KMS-11 (cell line): ENCODE measurements at regions not wholly inside any gene's neighbourhood (a gene's known extent, or its start where the extent isn't known, plus 50 kb on each side); places are given as distances from the start of the nearest gene placed in this dataset.

Source experiments
- H2AFZ ChIP-seq: fragments of 200-600 bp; sonication (generic); 2 replicates; pipeline ENCODE4 v1.6.1; 2016; ENCODE audit warnings: antibody characterized with exemption, mixed run types, low read depth
- H3K27ac ChIP-seq: fragments of 200-600 bp; sonication (generic); 2 replicates; pipeline ENCODE4 v1.6.1; 2016; ENCODE audit warnings: mild to moderate bottlenecking, mixed run types
- H3K27me3 ChIP-seq: fragments of 200-600 bp; sonication (generic); 2 replicates; pipeline ENCODE4 v1.6.1; 2017; ENCODE audit warnings: mild to moderate bottlenecking, low read depth, mixed run types, moderate library complexity; ENCODE audit not compliant: insufficient read depth
- H3K36me3 ChIP-seq: fragments of 200-600 bp; sonication (generic); 2 replicates; pipeline ENCODE4 v1.6.1; 2017; ENCODE audit warnings: mild to moderate bottlenecking, mixed run types; ENCODE audit not compliant: insufficient read depth
- H3K4me1 ChIP-seq: fragments of 200-600 bp; sonication (generic); 2 replicates; pipeline ENCODE4 v1.6.1; 2016; ENCODE audit warnings: mild to moderate bottlenecking, low read depth, mixed run types; ENCODE audit not compliant: poor library complexity, severe bottlenecking
- H3K4me2 ChIP-seq: fragments of 200-600 bp; sonication (generic); 2 replicates; pipeline ENCODE4 v1.7.0; 2016; ENCODE audit warnings: mild to moderate bottlenecking, mixed run types
- H3K4me3 ChIP-seq: fragments of 200-600 bp; sonication (generic); IDR thresholded peaks from 2 replicates; pipeline ENCODE4 v1.6.1; 2017; ENCODE audit warnings: low read depth, low read length, mixed read lengths; ENCODE audit not compliant: insufficient read depth
- H3K79me2 ChIP-seq: fragments of 200-600 bp; sonication (generic); 2 replicates; pipeline ENCODE4 v1.6.1; 2016; ENCODE audit warnings: low read depth, mixed run types; ENCODE audit not compliant: insufficient read depth
- H3K9ac ChIP-seq: fragments of 200-600 bp; sonication (generic); 2 replicates; pipeline ENCODE4 v1.6.1; 2016; ENCODE audit warnings: mild to moderate bottlenecking, mixed run types
- H4K20me1 ChIP-seq: fragments of 200-600 bp; sonication (generic); 2 replicates; pipeline ENCODE4 v1.6.1; 2016; ENCODE audit warnings: mild to moderate bottlenecking, mixed run types; ENCODE audit not compliant: insufficient read depth
- CTCF ChIP-seq: fragments of 200-600 bp; sonication (generic); conservative IDR thresholded peaks from 2 replicates; pipeline ENCODE4 v1.6.1; 2017; ENCODE audit warnings: low read depth, mild to moderate bottlenecking, antibody characterized with exemption, low read length, moderate library complexity, mixed read lengths

DNA sequence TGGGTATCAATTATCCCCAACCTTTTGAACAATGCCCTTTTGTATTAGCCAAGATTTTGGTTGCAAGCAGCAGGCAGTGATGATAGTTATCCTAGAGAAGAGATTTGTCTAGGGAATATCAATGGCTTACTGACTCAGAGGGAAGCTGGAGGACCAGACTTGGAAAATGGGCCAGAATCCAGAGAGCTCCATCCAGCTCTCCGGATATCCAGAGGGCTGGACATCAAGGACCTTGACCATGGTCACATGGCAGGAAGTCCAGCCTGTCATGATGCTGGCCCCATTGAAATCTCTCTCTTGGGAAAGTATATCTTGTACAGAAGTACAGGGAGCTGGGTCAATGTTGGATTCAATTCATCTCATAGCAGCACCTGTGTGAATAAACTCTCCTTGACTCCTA lies 148.5 kb upstream of the PDZRN3 start:
- TF ChIP-seq CTCF, result no peak
- H3K79me2 ChIP-seq, result no peaks in the 10 kb centered on the region
- H3K27ac ChIP-seq, result no peak overlapping the region
- no peaks in the 10 kb centered on the region for H4K20me1 ChIP-seq
- H3K4me2 ChIP-seq, result no peak overlapping the region
- no peak overlapping the region for H3K4me3 ChIP-seq
- H2AFZ ChIP-seq, result no peak overlapping the region
- no peaks in the 10 kb centered on the region for H3K27me3 ChIP-seq
- H3K36me3 ChIP-seq, result no peaks in the 10 kb centered on the region
- no peaks in the 10 kb centered on the region for H3K4me1 ChIP-seq
- H3K9ac ChIP-seq, result no peak overlapping the region

DNA sequence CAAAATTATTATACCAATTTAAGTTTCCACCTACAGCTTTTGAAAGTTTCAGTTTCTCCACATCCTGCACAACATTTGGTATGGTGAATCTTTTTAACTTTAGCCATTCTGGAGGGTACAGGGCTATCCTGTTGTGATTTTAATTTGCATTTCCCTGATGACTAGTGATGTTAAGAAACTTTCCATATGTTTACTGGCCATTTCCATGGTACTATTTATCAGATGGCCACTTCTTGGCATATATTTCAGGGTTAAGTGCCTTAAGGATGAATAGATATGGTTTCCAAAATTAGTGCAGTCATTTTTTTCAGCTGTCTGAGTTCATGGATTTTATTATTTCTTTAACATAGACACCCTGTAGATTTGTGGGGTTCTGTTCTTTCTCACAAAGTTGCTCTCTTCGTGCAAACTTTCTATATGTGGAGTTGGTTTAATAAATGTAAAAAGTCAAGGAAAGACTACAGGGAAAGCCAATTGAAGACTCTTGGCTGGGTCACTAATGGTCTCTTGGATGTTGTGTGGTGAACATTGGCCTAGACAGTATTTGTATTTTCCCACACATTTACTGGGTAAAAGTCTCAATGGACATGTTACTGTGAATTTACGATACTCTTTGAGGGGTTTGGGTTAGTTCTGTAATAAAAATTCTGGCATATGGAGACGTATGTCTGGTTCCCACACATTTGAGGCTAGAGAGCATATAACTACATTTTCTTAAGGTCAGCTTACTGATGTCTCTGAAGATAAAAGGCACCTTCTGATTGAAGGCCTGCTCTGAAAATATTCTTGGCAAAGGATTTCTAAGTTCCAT lies 147.5 kb upstream of the PDZRN3 start:
- TF ChIP-seq CTCF, result no peak

GRCh38 chr3:73768524-73769308 lies 144.0 kb upstream of the PDZRN3 start:
- no peak for TF ChIP-seq CTCF
- Histone ChIP-seq H3K79me2 (no peaks in the 10 kb centered on the region), H3K9ac (no peak overlapping the region), H3K4me2 (no peak overlapping the region), H3K4me1 (no peaks in the 10 kb centered on the region), H3K27me3 (no peaks in the 10 kb centered on the region), H3K4me3 (no peak overlapping the region), H2AFZ (no peak overlapping the region), H4K20me1 (no peaks in the 10 kb centered on the region), H3K36me3 (no peaks in the 10 kb centered on the region), H3K27ac (no peak overlapping the region)

More for the DNA sequence above, 147.5 kb upstream of the PDZRN3 start:
- no peaks in the 10 kb centered on the region for H3K27me3 ChIP-seq
- H3K4me1 ChIP-seq, result no peaks in the 10 kb centered on the region
- H3K36me3 ChIP-seq, result no peaks in the 10 kb centered on the region
- no peaks in the 10 kb centered on the region for H4K20me1 ChIP-seq
- H3K9ac ChIP-seq, result no peak overlapping the region
- H3K4me3 ChIP-seq, result no peak overlapping the region
- no peak overlapping the region for H3K27ac ChIP-seq
- H3K79me2 ChIP-seq, result no peaks in the 10 kb centered on the region
- no peak overlapping the region for H2AFZ ChIP-seq
- H3K4me2 ChIP-seq, result no peak overlapping the region

DNA sequence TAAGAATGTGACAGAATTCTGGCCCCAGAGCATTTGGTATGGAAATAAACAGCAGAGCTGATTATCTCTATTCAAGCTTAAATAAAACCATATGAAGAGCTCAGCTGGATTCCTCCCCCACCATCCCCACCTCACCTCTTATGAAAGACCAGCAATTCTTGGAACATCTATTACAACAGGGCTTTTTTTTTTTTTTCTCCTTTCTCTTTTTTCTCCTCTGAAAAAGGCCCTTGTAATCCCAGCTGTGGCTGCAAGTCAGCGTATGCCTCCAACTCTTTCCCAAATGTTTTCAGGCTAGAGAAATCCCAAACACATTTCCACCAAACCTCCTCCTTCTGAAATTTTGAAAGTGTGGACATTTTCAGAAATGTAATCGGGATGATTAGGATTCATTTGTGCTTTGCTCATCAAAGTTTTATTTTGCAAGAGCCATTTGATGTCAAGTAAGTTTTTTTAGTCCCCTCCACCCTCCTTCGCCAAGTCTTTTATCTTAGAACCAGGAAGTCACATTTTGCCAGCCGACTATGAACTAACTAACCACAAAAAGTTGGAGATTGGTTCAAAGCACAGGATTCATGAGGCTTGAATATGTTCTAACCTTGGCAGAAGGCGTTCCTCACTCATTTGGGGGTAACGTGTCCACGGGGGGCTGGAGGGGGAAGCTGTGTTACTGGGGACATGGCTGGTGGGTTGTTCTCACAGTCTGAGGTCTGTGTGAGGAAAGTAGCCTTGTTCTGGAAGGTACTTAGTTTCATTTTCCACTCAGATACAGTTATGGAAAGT lies 142.0 kb upstream of the PDZRN3 start:
- Histone ChIP-seq H2AFZ (no peak overlapping the region), H3K79me2 (no peaks in the 10 kb centered on the region), H3K4me3 (no peak overlapping the region), H3K4me1 (no peaks in the 10 kb centered on the region), H3K36me3 (no peaks in the 10 kb centered on the region), H3K4me2 (no peak overlapping the region), H4K20me1 (no peaks in the 10 kb centered on the region), H3K27ac (no peak overlapping the region), H3K9ac (no peak overlapping the region), H3K27me3 (no peaks in the 10 kb centered on the region)
- no peak for TF ChIP-seq CTCF
